ENCODE measurements at regions not wholly inside any gene's neighbourhood (a gene's known extent, or its start where the extent isn't known, plus 50 kb on each side); places are given as distances from the start of the nearest gene placed in this dataset.
A peak's percentile ranks its signal among the peaks of the same experiment; 100 is the strongest.

GRCh38 chr15:93165734-93166470, 76.9 kb upstream of the RGMA start:
- DNase-seq (ENCODE audit: low spot score in 2 of 2) (no peak), FAIRE-seq (no peak)

- no peak for DNase-seq (ENCODE audit: low spot score in 2 of 2)
- no peak for FAIRE-seq
These were observed 75.4 kb upstream of the RGMA start for GRCh38 chr15:93164409-93164808.

- FAIRE-seq (no peak), DNase-seq (ENCODE audit: low spot score in 2 of 2) (no peak)
These were observed 73.5 kb upstream of the RGMA start for GRCh38 chr15:93162560-93162959.

GRCh38 chr15:93159930-93160329, 70.9 kb upstream of the RGMA start:
- FAIRE-seq (no peak), DNase-seq (ENCODE audit: low spot score in 2 of 2) (no peak)

GRCh38 chr15:93158097-93158900, 69.3 kb upstream of the RGMA start:
- FAIRE-seq (no peak), DNase-seq (ENCODE audit: low spot score in 2 of 2) (no peak)

GRCh38 chr15:93154666-93155065, 65.7 kb upstream of the RGMA start:
- DNase-seq (ENCODE audit: low spot score in 2 of 2) (no peak), FAIRE-seq (no peak)

GRCh38 chr15:93152951-93153350, 63.9 kb upstream of the RGMA start:
- FAIRE-seq, result no peak
- peak in 1 of 2 donors; percentile 32 for DNase-seq (ENCODE audit: low spot score in 2 of 2)

- FAIRE-seq, result no peak
- DNase-seq (ENCODE audit: low spot score in 2 of 2), result no peak
These were observed 63.3 kb upstream of the RGMA start for GRCh38 chr15:93152360-93152759.

- FAIRE-seq (no peak), DNase-seq (ENCODE audit: low spot score in 2 of 2) (no peak)
These were observed 62.2 kb upstream of the RGMA start for GRCh38 chr15:93150910-93151881.

- FAIRE-seq (no peak), DNase-seq (ENCODE audit: low spot score in 2 of 2) (no peak)
These were observed 57.6 kb upstream of the RGMA start for GRCh38 chr15:93146601-93147000.

GRCh38 chr15:93146196-93146595, 57.2 kb upstream of the RGMA start:
- FAIRE-seq, result no peak
- DNase-seq (ENCODE audit: low spot score in 2 of 2), result no peak

GRCh38 chr15:93144463-93145236, 55.6 kb upstream of the RGMA start:
- FAIRE-seq, result no peak
- no peak for DNase-seq (ENCODE audit: low spot score in 2 of 2)

- no peak for DNase-seq (ENCODE audit: low spot score in 2 of 2)
- no peak for FAIRE-seq
These were observed 54.2 kb upstream of the RGMA start for GRCh38 chr15:93143186-93143585.

GRCh38 chr15:93141371-93141794, 52.4 kb upstream of the RGMA start:
- FAIRE-seq (no peak), DNase-seq (ENCODE audit: low spot score in 2 of 2) (no peak)

- DNase-seq (ENCODE audit: low spot score in 2 of 2) (no peak), FAIRE-seq (no peak)
These were observed 50.4 kb upstream of the RGMA start for GRCh38 chr15:93139436-93139835.

GRCh38 chr15:93138681-93139250, 49.8 kb upstream of the RGMA start:
- no peak for FAIRE-seq
- DNase-seq (ENCODE audit: low spot score in 2 of 2), result no peak
